Aorta (tissue), 5 donors: ENCODE measurements at regions not wholly inside any gene's neighbourhood (a gene's known extent, or its start where the extent isn't known, plus 50 kb on each side); places are given as distances from the start of the nearest gene placed in this dataset.
"Not testable (repeated sequence)": the region's sequence is repeated elsewhere in the genome, so short reads cannot be mapped to it uniquely, and the experiment has no call there.

Experiments
- ATAC-seq: fragments of 200-7000 bp; cut with Tn5 transposase; one replicate; pipeline ENCODE4 v1.9.1; 2022; ENCODE audit warnings: moderate library complexity; ENCODE audit not compliant: low FRiP score
- DNase-seq, 2 donors: peaks; one replicate each; pipeline ENCODE4 v3.0.0-alpha.2; 2020
- H3K27ac ChIP-seq, 2 donors: one replicate each; pipeline ENCODE4 v1.5.1; 2013; ENCODE audit warnings: low read length in 2 of 2, mild to moderate bottlenecking in 2 of 2, moderate library complexity in 2 of 2, control low read depth in 1 of 2, inconsistent platforms in 1 of 2, low read depth in 1 of 2
- H3K27me3 ChIP-seq, 2 donors: one replicate each; pipeline ENCODE4 v1.6.1; 2013; ENCODE audit warnings: control low read depth in 1 of 2, low read length in 1 of 2, mild to moderate bottlenecking in 1 of 2, moderate library complexity in 1 of 2; ENCODE audit not compliant: insufficient read depth in 2 of 2, control insufficient read depth in 1 of 2
- H3K36me3 ChIP-seq, 2 donors: one replicate each; pipeline ENCODE4 v1.6.1; 2013; ENCODE audit warnings: control low read depth in 1 of 2, low read length in 1 of 2, mild to moderate bottlenecking in 1 of 2; ENCODE audit not compliant: insufficient read depth in 2 of 2, control insufficient read depth in 1 of 2
- H3K4me1 ChIP-seq, 2 donors: one replicate each; pipeline ENCODE4 v1.6.1; 2013; ENCODE audit warnings: low read length in 2 of 2, control low read depth in 1 of 2, mild to moderate bottlenecking in 1 of 2, moderate library complexity in 1 of 2; ENCODE audit not compliant: insufficient read depth in 2 of 2, control insufficient read depth in 1 of 2
- H3K4me3 ChIP-seq, 2 donors: one replicate each; pipeline ENCODE4 v1.5.1; 2013; ENCODE audit warnings: low read length in 2 of 2, control low read depth in 1 of 2, mild to moderate bottlenecking in 1 of 2
- H3K9me3 ChIP-seq: one replicate; pipeline ENCODE4 v1.6.1; 2013; ENCODE audit warnings: mild to moderate bottlenecking, low read length; ENCODE audit not compliant: control insufficient read depth
- WGBS, 2 donors: extraction: QIAGEN DNeasy Blood & Tissue Kit; methylation state at CpG; one replicate each; pipeline ENCODE4 v1.1.7; 2013; 5-methylcytosine and 5-hydroxymethylcytosine counted together
- intact Hi-C, 2 donors: fragments of 100-400 bp; cut with DNase I; formaldehyde crosslinking; loops; one replicate each; pipeline versions ENCODE4 v1.14.2 to v1.15.0; 2022
- donor health status: healthy with polysubstance abuse.
- donor health status: Bipolar disorder and iron deficiency.
- donor health status: DM: no; HTN: no; CAD: no.
- donor health status: DM: no; HTN: no; CAD: no.
- donor health status: DM: yes; HTN: yes; CAD: no.

DNA sequence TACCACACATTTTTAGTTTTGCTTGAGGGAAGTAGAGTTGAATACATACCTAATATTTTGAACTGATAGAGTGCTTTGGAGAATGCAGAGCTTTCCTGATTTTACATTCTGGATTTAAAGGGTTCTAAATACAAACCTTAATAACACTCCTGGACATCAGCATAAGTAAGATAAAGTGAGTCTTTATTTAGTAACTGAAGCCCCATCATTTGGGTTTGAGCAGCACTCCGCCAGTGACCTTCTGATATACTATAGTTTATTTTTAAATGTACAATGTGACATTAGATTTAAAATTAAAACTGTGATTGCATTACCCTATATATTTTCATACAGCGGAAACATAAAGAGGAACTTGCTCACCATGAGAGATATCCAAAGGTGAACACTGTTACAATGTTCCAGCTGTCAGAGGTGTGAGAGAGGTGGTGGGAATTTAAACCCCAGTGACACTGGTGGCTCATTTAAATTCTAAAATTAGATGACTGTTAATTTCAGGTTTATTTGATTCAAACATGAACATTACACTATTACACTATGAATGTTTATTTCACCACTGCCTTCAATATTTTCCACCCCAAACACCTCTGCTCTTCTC lies 203.0 kb upstream of the PCSK5 start:
- no peaks in the 10 kb centered on the region for H3K4me1 ChIP-seq
- H3K27ac ChIP-seq = no peak overlapping the region
- H3K4me3 ChIP-seq = no peak overlapping the region
- WGBS, 2 donors = 70 to 71% methylated on average over 2 of the region's 2 CpGs
- no peak for ATAC-seq
- intact Hi-C loops = no loop called here
- no peaks in the 10 kb centered on the region for H3K27me3 ChIP-seq
- H3K36me3 ChIP-seq = no peaks in the 10 kb centered on the region
- no peaks in the 10 kb centered on the region for H3K9me3 ChIP-seq
- DNase-seq = no peak

- H3K4me1 ChIP-seq, H3K27me3 ChIP-seq, H3K4me3 ChIP-seq, H3K27ac ChIP-seq, DNase-seq, H3K36me3 ChIP-seq, intact Hi-C loops, ATAC-seq, H3K9me3 ChIP-seq: not testable (repeated sequence)
These were observed 199.9 kb upstream of the PCSK5 start for GRCh38 chr9:75690551-75690950.

DNA sequence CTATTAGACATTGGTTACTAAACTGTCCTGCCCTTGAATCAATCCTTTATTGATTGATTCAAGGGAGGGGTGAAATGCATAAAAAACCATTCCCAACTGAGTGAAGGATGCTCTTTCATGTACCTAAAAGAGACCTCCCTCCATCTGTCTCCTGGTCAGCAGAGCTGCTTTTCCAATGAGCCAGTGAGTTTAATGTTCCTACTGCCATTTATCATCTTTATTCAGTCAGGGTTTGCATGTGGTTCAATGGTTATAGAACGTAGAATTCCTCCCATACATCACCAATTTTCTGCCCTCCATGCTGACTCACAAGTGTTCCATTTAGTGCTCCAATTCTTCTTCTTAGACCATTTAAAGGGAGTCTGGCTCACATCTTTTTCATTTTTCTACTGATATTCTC lies 199.1 kb upstream of the PCSK5 start:
- intact Hi-C loops = no loop called here
- 95 to 100% methylated on average over 1 of the region's 1 CpG for WGBS, 2 donors
- Histone ChIP-seq H3K27ac (no peak overlapping the region), H3K4me1 (no peaks in the 10 kb centered on the region), H3K9me3 (no peaks in the 10 kb centered on the region), H3K4me3 (no peak overlapping the region), H3K36me3 (no peaks in the 10 kb centered on the region), H3K27me3 (no peaks in the 10 kb centered on the region)
- no peak for ATAC-seq
- DNase-seq = no peak

DNA sequence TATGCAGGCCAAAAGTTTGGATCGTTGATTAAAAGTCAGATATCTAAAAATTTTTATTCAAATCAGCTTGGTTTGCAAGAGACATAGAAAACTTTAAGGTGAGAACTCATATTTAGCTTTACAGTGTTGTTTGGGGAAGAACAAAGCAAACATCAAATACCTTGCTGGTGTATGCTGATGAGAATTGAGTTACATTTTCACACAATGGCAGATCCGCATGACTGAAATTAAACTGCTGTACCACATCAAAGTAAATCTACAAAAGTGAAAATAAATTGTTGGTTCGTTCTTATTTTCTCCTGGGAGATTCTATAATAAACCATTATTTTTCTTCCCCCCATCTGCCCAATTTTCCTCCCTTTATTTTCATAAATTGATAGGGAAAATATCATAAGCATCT lies 198.2 kb upstream of the PCSK5 start:
- DNase-seq (no peak), ATAC-seq (no peak)
- H3K36me3 ChIP-seq = no peaks in the 10 kb centered on the region
- no peaks in the 10 kb centered on the region for H3K9me3 ChIP-seq
- H3K27me3 ChIP-seq = no peaks in the 10 kb centered on the region
- no peaks in the 10 kb centered on the region for H3K4me1 ChIP-seq
- WGBS, 2 donors = 67 to 90% methylated on average over 3 of the region's 3 CpGs
- no peak overlapping the region for H3K4me3 ChIP-seq
- no peak overlapping the region for H3K27ac ChIP-seq
- intact Hi-C loops = no loop called here

- H3K4me3 ChIP-seq = no peak overlapping the region
- no peaks in the 10 kb centered on the region for H3K9me3 ChIP-seq
- intact Hi-C loops = no loop called here
- DNase-seq (no peak), ATAC-seq (no peak)
- 0 to 1% methylated on average over 1 of the region's 1 CpG for WGBS, 2 donors
- no peaks in the 10 kb centered on the region for H3K4me1 ChIP-seq
- no peaks in the 10 kb centered on the region for H3K27me3 ChIP-seq
- H3K27ac ChIP-seq = no peak overlapping the region
- H3K36me3 ChIP-seq = no peaks in the 10 kb centered on the region
These were observed 194.6 kb upstream of the PCSK5 start for GRCh38 chr9:75695921-75696320.

GRCh38 chr9:75699017-75699416 lies 191.5 kb upstream of the PCSK5 start:
- no peak for DNase-seq
- Histone ChIP-seq H3K4me1 (no peaks in the 10 kb centered on the region), H3K36me3 (no peaks in the 10 kb centered on the region), H3K27ac (no peak overlapping the region), H3K27me3 (no peaks in the 10 kb centered on the region), H3K4me3 (no peak overlapping the region), H3K9me3 (no peaks in the 10 kb centered on the region)
- ATAC-seq = no peak
- intact Hi-C loops = no loop called here

DNA sequence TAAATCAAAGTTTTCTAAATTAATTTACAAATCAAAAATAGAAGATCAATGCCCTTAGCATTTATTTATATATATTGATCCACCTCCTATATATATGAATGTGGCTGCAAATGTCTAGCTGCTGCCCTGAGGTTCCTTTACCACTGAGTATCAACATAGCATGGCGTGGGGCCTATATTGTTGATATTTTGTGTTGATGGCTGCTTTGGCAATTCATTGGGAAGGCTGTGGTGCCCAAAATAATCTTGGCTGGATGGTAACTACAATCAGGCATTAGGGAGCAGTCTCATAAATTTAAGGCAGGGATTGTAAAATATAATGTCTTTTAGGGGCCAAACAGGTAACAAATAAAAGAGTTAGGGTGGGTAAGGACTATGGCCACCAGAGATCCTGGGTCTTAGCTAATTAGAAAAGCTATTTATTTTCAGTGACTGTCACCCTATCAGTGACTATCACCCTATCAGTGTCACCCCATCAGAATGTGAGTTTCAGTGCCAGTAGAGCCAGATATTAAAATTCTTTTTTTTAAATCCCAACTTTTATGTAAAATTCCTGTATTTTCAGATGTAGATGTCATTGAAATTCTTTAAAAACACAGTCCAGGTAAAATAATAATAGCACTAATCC lies 190.7 kb upstream of the PCSK5 start:
- H3K36me3 ChIP-seq = no peaks in the 10 kb centered on the region
- ATAC-seq (no peak), DNase-seq (no peak)
- intact Hi-C loops = no loop called here
- 92 to 100% methylated on average over 1 of the region's 1 CpG for WGBS, 2 donors
- no peak overlapping the region for H3K4me3 ChIP-seq
- no peaks in the 10 kb centered on the region for H3K4me1 ChIP-seq
- no peaks in the 10 kb centered on the region for H3K9me3 ChIP-seq
- no peak overlapping the region for H3K27ac ChIP-seq
- no peaks in the 10 kb centered on the region for H3K27me3 ChIP-seq

GRCh38 chr9:75700252-75700640 lies 190.2 kb upstream of the PCSK5 start:
- no peak for ATAC-seq
- 31 to 44% methylated on average over 1 of the region's 1 CpG for WGBS, 2 donors

GRCh38 chr9:75707191-75707590 lies 183.3 kb upstream of the PCSK5 start:
- WGBS, 2 donors = 96 to 97% methylated on average over 2 of the region's 2 CpGs
- Histone ChIP-seq H3K4me3 (no peak overlapping the region), H3K9me3 (no peaks in the 10 kb centered on the region), H3K27me3 (no peaks in the 10 kb centered on the region), H3K4me1 (no peaks in the 10 kb centered on the region), H3K36me3 (no peaks in the 10 kb centered on the region), H3K27ac (no peak overlapping the region)
- ATAC-seq (no peak), DNase-seq (no peak)
- intact Hi-C loops = no loop called here

More at GRCh38 chr9:75700252-75700640, 190.2 kb upstream of the PCSK5 start:
- H3K9me3 ChIP-seq = no peaks in the 10 kb centered on the region
- intact Hi-C loops = no loop called here
- no peaks in the 10 kb centered on the region for H3K4me1 ChIP-seq
- H3K27ac ChIP-seq = no peak overlapping the region
- H3K4me3 ChIP-seq = no peak overlapping the region
- no peaks in the 10 kb centered on the region for H3K36me3 ChIP-seq
- H3K27me3 ChIP-seq = no peaks in the 10 kb centered on the region
- no peak for DNase-seq
